ENCODE measurements at regions not wholly inside any gene's neighbourhood (a gene's known extent, or its start where the extent isn't known, plus 50 kb on each side); places are given as distances from the start of the nearest gene placed in this dataset.

DNA sequence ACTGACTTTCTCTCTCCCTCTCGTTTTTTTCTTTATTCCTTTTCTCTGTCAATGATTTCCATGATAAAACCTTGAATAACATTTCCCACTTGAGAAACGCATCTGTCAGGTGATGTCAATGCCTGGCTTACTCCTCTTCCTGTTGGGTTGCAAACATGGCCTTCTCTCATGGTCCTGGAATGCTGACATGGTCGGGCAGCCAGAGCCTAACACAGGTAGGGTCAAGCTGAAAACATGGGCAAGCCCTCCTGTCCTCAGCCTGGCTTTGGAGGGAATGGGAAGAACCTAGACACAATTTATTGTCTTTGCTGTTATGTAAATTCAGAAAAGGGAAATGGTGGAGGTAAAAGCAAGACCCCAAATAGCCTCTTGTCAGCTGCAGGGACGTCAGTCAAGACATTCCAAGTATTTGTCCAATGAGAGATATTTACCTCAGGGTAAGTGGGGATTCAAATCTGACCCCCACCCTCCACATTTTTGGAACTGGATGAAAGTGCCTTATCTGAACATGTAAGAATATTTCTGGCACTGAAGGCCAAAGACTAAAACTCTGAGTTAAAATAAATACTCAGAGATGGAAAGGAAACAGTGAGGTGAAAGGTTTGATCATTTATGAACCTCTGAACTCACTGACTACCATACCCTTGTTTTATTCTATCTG, 473.8 kb downstream of the SPRY1 start:
- POLR2A ChIA-PET, result no interaction called here
- CTCF ChIA-PET, result no interaction called here

DNA sequence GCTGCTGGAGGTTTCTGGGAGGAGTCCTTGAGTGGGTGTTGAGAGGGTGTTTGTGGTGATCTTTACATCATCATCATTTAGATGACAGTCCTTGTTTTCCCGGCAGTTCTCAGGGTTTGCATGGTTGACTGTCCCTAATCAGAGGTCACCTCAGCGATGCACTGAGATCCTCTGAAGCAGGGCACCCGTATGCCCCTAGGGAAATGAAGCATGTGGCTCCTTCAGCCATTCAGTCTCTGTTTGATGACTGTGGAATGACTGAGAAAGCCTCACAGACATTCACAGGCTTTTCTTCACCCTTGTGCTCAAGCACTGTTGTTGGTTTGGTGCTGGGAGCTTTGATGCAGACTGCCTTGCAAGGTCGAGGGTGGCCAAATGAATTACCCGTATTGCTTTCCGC, 474.7 kb downstream of the SPRY1 start:
- ATAC-seq, result no peak
- H3K4me1 Mint-ChIP-seq, result peaks cover 16% of the 10 kb centered on the region
- peaks cover 4% of the 10 kb centered on the region; the same call in 1 of the 2 replicates for H3K36me3 Mint-ChIP-seq
- H3K27me3 Mint-ChIP-seq (ENCODE audit: low read depth), result no peaks in the 10 kb centered on the region
- ChIA-PET CTCF (no interaction called here), POLR2A (no interaction called here)
- no peak overlapping the region for H3K27ac Mint-ChIP-seq
- DNase-seq (ENCODE audit: low spot score), result no peak
- no peak overlapping the region for H3K4me3 Mint-ChIP-seq
- H3K9me3 Mint-ChIP-seq, result peaks cover 11% of the 10 kb centered on the region
- TF ChIP-seq, protein P1, sequence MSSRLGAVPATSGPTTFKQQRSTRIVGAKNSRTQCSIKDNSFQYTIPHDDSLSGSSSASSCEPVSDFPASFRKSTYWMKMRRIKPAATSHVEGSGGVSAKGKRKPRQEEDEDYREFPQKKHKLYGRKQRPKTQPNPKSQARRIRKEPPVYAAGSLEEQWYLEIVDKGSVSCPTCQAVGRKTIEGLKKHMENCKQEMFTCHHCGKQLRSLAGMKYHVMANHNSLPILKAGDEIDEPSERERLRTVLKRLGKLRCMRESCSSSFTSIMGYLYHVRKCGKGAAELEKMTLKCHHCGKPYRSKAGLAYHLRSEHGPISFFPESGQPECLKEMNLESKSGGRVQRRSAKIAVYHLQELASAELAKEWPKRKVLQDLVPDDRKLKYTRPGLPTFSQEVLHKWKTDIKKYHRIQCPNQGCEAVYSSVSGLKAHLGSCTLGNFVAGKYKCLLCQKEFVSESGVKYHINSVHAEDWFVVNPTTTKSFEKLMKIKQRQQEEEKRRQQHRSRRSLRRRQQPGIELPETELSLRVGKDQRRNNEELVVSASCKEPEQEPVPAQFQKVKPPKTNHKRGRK (CRISPR knock-in tag; IDR thresholded peaks at IDR 0.05; ENCODE audit: borderline replicate concordance), result no peak
- TF ChIP-seq IRF2 (CRISPR knock-in tag; IDR thresholded peaks at IDR 0.05; ENCODE audit: borderline replicate concordance, low read depth) (no peak), ZNF423 (CRISPR knock-in tag; IDR thresholded peaks at IDR 0.05) (no peak), FOXK1 (CRISPR knock-in tag; IDR thresholded peaks at IDR 0.05) (no peak), SP1 (CRISPR knock-in tag; conservative IDR thresholded peaks at IDR 0.05) (no peak), OVOL2 (CRISPR knock-in tag; IDR thresholded peaks at IDR 0.05; ENCODE audit: borderline replicate concordance) (no peak), ZNF138 (CRISPR knock-in tag; conservative IDR thresholded peaks at IDR 0.05) (no peak), KAT7 (CRISPR knock-in tag; IDR thresholded peaks at IDR 0.05; ENCODE audit: borderline replicate concordance) (no peak)
- TF ChIP-seq, protein P2, sequence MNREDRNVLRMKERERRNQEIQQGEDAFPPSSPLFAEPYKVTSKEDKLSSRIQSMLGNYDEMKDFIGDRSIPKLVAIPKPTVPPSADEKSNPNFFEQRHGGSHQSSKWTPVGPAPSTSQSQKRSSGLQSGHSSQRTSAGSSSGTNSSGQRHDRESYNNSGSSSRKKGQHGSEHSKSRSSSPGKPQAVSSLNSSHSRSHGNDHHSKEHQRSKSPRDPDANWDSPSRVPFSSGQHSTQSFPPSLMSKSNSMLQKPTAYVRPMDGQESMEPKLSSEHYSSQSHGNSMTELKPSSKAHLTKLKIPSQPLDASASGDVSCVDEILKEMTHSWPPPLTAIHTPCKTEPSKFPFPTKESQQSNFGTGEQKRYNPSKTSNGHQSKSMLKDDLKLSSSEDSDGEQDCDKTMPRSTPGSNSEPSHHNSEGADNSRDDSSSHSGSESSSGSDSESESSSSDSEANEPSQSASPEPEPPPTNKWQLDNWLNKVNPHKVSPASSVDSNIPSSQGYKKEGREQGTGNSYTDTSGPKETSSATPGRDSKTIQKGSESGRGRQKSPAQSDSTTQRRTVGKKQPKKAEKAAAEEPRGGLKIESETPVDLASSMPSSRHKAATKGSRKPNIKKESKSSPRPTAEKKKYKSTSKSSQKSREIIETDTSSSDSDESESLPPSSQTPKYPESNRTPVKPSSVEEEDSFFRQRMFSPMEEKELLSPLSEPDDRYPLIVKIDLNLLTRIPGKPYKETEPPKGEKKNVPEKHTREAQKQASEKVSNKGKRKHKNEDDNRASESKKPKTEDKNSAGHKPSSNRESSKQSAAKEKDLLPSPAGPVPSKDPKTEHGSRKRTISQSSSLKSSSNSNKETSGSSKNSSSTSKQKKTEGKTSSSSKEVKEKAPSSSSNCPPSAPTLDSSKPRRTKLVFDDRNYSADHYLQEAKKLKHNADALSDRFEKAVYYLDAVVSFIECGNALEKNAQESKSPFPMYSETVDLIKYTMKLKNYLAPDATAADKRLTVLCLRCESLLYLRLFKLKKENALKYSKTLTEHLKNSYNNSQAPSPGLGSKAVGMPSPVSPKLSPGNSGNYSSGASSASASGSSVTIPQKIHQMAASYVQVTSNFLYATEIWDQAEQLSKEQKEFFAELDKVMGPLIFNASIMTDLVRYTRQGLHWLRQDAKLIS (CRISPR knock-in tag; IDR thresholded peaks at IDR 0.05; ENCODE audit: borderline replicate concordance), result no peak
- TF ChIP-seq, protein P3, sequence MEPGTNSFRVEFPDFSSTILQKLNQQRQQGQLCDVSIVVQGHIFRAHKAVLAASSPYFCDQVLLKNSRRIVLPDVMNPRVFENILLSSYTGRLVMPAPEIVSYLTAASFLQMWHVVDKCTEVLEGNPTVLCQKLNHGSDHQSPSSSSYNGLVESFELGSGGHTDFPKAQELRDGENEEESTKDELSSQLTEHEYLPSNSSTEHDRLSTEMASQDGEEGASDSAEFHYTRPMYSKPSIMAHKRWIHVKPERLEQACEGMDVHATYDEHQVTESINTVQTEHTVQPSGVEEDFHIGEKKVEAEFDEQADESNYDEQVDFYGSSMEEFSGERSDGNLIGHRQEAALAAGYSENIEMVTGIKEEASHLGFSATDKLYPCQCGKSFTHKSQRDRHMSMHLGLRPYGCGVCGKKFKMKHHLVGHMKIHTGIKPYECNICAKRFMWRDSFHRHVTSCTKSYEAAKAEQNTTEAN (CRISPR knock-in tag; IDR thresholded peaks at IDR 0.05), result no peak
- TF ChIP-seq, protein P4, sequence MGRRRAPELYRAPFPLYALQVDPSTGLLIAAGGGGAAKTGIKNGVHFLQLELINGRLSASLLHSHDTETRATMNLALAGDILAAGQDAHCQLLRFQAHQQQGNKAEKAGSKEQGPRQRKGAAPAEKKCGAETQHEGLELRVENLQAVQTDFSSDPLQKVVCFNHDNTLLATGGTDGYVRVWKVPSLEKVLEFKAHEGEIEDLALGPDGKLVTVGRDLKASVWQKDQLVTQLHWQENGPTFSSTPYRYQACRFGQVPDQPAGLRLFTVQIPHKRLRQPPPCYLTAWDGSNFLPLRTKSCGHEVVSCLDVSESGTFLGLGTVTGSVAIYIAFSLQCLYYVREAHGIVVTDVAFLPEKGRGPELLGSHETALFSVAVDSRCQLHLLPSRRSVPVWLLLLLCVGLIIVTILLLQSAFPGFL (CRISPR knock-in tag; IDR thresholded peaks at IDR 0.05; ENCODE audit: borderline replicate concordance), result no peak

More for the DNA sequence above, 473.8 kb downstream of the SPRY1 start:
- ATAC-seq (no peak), DNase-seq (ENCODE audit: low spot score) (no peak)
- peak overlapping the region; percentile 4; the same call in 1 of the 2 replicates for H3K27ac Mint-ChIP-seq
- TF ChIP-seq GRHL2 (CRISPR knock-in tag; IDR thresholded peaks at IDR 0.05; ENCODE audit: insufficient replicate concordance, severe bottlenecking), result no peak
- TF ChIP-seq, protein P5, sequence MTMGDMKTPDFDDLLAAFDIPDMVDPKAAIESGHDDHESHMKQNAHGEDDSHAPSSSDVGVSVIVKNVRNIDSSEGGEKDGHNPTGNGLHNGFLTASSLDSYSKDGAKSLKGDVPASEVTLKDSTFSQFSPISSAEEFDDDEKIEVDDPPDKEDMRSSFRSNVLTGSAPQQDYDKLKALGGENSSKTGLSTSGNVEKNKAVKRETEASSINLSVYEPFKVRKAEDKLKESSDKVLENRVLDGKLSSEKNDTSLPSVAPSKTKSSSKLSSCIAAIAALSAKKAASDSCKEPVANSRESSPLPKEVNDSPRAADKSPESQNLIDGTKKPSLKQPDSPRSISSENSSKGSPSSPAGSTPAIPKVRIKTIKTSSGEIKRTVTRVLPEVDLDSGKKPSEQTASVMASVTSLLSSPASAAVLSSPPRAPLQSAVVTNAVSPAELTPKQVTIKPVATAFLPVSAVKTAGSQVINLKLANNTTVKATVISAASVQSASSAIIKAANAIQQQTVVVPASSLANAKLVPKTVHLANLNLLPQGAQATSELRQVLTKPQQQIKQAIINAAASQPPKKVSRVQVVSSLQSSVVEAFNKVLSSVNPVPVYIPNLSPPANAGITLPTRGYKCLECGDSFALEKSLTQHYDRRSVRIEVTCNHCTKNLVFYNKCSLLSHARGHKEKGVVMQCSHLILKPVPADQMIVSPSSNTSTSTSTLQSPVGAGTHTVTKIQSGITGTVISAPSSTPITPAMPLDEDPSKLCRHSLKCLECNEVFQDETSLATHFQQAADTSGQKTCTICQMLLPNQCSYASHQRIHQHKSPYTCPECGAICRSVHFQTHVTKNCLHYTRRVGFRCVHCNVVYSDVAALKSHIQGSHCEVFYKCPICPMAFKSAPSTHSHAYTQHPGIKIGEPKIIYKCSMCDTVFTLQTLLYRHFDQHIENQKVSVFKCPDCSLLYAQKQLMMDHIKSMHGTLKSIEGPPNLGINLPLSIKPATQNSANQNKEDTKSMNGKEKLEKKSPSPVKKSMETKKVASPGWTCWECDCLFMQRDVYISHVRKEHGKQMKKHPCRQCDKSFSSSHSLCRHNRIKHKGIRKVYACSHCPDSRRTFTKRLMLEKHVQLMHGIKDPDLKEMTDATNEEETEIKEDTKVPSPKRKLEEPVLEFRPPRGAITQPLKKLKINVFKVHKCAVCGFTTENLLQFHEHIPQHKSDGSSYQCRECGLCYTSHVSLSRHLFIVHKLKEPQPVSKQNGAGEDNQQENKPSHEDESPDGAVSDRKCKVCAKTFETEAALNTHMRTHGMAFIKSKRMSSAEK (CRISPR knock-in tag; IDR thresholded peaks at IDR 0.05; ENCODE audit: borderline replicate concordance), result no peak
- TF ChIP-seq, protein P6, sequence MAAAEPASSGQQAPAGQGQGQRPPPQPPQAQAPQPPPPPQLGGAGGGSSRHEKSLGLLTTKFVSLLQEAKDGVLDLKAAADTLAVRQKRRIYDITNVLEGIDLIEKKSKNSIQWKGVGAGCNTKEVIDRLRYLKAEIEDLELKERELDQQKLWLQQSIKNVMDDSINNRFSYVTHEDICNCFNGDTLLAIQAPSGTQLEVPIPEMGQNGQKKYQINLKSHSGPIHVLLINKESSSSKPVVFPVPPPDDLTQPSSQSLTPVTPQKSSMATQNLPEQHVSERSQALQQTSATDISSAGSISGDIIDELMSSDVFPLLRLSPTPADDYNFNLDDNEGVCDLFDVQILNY (CRISPR knock-in tag; IDR thresholded peaks at IDR 0.05), result no peak
- TF ChIP-seq, protein P7, sequence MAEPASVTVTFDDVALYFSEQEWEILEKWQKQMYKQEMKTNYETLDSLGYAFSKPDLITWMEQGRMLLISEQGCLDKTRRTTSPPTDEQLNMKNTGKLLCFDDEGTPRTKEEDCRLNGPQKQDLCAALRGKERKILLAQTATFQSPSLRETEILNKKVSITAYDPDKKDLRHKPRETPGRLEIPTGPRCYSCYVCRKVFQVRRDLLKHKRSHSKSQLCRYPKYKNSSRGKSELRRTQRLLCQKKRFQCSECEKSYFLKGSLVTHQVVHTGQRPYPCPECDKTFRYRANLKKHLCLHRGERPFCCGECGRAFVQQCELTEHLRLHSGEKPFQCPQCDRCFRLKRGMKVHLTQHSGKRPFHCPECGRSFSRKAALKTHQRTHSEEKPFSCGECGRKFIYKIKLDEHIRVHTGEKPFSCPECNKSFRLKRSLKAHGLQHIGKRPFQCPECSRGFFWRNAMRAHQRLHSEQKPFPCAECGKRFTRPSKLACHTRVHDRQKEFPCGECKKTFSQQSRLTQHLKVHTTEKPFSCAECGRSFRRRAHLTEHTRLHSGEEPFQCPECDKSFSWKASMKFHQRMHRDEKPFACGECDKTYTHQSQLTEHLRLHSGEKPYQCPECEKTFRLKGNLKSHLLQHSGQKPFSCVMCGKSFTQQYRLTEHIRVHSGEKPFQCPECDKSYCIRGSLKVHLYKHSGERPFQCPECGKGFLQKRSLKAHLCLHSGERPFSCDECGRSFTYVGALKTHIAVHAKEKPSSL (CRISPR knock-in tag; conservative IDR thresholded peaks at IDR 0.05), result no peak
- peaks cover 14% of the 10 kb centered on the region for H3K4me1 Mint-ChIP-seq
- H3K9me3 Mint-ChIP-seq, result peaks cover 12% of the 10 kb centered on the region
- H3K27me3 Mint-ChIP-seq (ENCODE audit: low read depth), result no peaks in the 10 kb centered on the region
- peaks cover 4% of the 10 kb centered on the region; the same call in 1 of the 2 replicates for H3K36me3 Mint-ChIP-seq
- H3K4me3 Mint-ChIP-seq, result no peak overlapping the region

Measured in WTC11 (cell line).